Femur (tissue), 1 donor: ENCODE measurements at regions not wholly inside any gene's neighbourhood (a gene's known extent, or its start where the extent isn't known, plus 50 kb on each side); places are given as distances from the start of the nearest gene placed in this dataset.
A peak's percentile ranks its signal among the peaks of the same experiment; 100 is the strongest.

Source experiments
- DNase-seq: peaks from one replicate; pipeline ENCODE4 v3.0.0-alpha.2; 2017

DNA sequence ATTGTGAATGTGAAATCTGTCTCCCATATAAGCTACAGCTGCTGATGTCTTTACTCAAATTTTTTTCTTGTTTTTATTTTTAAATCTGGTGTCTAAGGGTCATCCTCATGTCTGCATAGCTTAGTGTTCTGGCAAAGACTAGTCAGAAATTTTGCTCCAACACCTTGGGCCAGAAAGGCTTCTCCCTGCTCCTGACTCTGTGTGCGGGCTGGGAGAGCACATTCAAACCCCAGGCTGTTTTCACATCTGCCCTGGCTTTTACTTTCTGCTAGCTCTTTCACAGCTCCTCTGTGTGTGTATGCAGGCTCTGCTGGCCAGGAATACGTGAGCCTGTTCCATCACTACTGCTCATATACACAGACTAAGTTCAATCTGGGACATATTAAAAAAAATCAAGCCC, 102.9 kb upstream of the RIOK3 start:
- peak; percentile 54 for DNase-seq

- DNase-seq: no peak
These were observed 101.6 kb upstream of the RIOK3 start for GRCh38 chr18:23351521-23351920.

GRCh38 chr18:23352042-23352441, 101.0 kb upstream of the RIOK3 start:
- no peak for DNase-seq

- no peak for DNase-seq
These were observed 99.6 kb upstream of the RIOK3 start for GRCh38 chr18:23353459-23353858.

GRCh38 chr18:23354625-23355024, 98.5 kb upstream of the RIOK3 start:
- no peak for DNase-seq

GRCh38 chr18:23355206-23355605, 97.9 kb upstream of the RIOK3 start:
- DNase-seq: no peak

DNA sequence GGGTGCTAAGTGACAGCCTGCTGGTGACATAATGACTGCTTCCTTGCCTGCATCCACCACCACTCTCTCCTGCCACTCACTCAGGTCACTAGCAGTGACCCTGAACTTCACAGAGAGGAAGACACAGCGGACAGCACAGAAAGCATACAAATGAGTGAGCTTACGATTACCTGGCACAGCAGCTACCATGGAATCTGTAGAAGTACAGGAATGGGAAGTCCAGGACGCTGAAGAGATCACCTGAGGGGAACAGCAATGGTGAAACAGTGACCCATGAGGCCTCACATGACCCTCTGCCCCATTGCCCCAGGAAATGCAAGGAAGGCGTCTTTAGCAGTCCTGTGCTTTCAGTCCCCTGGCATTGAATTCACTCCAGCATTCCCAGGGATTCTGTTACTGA, 96.7 kb upstream of the RIOK3 start:
- DNase-seq: no peak

DNA sequence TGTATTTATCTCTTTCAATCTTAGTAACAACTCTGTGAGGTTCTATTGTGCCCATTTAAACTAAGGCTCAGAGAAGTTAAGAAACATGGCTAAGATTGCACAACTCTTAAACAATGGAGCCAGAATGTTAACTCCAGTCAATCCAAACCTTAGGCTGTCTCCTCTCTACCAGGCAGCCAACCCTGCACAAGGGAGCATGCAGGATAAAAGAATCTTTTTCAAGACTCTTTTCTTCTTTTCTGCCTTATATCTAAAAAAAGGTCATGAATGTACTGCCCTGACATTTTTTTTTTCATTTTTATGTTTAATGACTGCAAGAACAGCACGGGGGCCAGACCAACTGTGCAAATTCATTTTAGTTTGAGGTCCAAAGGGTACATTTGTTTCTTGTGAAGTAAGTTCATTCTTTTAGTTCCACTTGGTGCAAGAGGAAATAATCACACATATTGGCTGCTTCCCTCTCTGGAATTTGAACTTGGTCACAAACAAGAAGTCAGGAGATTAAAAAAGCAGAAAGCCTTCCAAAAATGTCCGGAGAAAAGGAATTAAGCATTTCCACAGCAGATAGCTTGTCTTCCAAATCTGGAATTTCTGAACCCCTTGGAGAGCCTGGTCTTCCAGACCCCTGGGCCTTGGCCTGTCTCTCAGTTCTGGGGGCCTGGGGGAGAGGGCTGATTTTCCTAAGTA, 96.0 kb upstream of the RIOK3 start:
- DNase-seq: peak; percentile 45

DNA sequence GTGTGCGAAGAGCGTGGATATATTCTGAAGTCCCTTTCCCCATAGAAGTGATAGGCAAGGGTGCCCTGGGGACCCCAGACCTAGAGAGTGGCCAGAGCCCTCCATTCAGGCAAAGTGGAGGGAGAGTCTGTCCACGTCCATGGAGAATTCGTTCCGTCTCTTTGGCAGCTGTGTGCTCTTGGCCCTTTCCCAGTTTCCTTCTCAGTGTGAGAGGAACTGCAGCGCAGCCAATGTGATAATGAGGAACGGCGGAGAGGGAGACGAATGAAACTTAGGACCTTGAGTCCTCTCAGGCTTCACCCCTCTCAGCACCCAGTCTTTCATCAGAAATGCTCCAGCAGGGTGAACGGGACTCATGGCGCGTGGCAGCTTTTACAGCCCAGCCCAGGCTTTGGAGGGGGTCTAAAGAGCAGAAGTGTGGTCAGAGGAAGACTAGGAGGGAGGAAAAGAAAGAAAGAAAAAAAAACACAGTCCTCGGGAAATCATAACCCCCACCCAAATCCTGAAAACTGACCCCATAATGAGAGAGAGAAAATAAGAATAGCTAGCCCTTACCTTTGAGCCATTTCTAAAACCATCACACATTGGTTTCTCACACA, 95.0 kb upstream of the RIOK3 start:
- DNase-seq: peak; percentile 79

GRCh38 chr18:23359421-23359820, 93.7 kb upstream of the RIOK3 start:
- DNase-seq: no peak

- no peak for DNase-seq
These were observed 89.1 kb upstream of the RIOK3 start for GRCh38 chr18:23363865-23364570.

- no peak for DNase-seq
These were observed 87.5 kb upstream of the RIOK3 start for GRCh38 chr18:23365602-23366001.

DNA sequence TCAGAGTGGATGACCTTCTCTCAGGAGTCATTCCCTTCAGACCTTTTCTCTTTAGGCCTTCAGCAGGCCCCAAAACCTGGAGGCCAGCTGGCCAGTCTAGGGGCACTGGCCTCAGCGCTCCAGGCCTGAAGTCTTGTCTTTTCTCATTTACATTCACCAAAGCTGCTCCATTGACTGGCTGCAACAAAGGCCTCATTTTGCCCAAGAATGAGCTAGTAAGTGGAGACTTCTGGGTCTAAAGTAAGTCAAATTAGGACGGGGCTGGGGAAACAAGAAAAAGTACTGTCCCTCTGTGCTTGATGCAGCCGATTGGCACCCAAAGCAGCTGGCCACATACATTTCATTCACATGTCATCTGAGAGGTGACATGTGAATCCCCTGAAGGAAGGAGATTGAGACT, 83.8 kb upstream of the RIOK3 start:
- DNase-seq: no peak

- DNase-seq: no peak
These were observed 79.5 kb upstream of the RIOK3 start for GRCh38 chr18:23373570-23373969.

DNA sequence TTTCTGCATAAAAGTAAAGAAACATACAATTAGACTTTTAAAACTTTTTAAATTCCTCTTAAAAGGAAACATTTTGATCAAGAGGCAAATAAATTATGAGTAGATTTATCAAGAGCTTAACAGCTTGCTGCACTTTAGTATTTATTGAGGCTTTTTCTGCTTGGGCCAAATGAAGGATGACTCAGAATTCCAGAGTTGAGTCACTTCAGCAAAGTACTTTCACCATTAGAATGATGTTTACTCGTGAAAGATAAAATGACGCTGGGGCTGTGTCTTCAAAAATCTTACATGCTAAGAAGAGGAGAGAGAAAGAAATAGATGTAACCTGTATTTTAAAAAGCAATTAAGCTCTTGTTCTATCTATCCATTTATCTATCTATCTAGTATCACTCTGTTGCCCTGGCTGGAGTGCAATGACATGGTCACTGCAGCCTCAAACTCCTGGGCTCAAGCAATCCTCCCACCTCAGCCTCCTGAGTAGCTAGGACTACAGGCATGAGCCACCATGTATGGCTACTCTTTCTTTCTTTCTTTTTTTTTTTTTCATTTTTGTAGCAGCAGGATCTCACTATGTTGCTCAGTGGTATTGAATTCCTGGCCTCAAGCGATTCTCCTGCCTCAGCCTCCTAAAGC, 75.3 kb upstream of the RIOK3 start:
- no peak for DNase-seq

GRCh38 chr18:23378302-23378686, 74.8 kb upstream of the RIOK3 start:
- no peak for DNase-seq

GRCh38 chr18:23380001-23380550, 73.0 kb upstream of the RIOK3 start:
- DNase-seq: no peak

DNA sequence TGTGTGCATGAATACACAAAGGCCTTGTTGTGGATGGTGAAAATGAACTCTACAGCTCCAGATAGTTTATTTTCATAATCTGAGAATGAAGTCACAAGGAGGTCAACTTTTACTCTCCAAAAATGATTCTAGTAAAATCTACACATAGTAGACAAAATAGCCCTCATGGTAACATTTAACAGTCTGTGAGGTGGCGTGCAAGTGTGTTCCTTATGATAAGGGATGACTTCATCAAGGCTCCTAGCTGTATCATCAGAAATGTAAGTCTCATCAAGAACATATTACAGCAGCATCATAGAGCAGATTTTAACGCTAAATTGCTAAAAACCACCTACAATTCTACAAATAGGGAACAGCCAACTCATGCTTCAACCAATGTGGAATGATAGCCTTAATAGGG, 72.3 kb upstream of the RIOK3 start:
- DNase-seq: no peak

DNA sequence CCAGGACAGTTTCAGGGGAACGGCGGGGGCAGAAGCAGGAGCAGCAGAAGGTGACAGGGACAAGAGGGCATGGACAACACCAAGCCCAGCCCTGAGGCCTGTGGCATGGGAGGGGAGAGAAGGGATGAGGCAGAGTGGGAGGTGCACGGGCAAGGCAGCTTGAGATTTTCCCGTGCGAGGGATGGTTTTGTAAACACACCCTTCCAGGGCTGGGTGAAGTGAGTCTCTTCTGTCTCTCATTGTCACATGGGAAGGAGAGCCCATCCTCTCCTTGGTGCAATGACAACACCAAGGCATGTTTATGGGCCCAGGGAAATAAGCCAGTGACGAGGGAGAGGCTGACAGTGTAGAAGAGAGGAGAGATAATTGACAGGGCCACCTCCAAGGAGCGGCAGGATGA, 69.6 kb upstream of the RIOK3 start:
- no peak for DNase-seq

DNA sequence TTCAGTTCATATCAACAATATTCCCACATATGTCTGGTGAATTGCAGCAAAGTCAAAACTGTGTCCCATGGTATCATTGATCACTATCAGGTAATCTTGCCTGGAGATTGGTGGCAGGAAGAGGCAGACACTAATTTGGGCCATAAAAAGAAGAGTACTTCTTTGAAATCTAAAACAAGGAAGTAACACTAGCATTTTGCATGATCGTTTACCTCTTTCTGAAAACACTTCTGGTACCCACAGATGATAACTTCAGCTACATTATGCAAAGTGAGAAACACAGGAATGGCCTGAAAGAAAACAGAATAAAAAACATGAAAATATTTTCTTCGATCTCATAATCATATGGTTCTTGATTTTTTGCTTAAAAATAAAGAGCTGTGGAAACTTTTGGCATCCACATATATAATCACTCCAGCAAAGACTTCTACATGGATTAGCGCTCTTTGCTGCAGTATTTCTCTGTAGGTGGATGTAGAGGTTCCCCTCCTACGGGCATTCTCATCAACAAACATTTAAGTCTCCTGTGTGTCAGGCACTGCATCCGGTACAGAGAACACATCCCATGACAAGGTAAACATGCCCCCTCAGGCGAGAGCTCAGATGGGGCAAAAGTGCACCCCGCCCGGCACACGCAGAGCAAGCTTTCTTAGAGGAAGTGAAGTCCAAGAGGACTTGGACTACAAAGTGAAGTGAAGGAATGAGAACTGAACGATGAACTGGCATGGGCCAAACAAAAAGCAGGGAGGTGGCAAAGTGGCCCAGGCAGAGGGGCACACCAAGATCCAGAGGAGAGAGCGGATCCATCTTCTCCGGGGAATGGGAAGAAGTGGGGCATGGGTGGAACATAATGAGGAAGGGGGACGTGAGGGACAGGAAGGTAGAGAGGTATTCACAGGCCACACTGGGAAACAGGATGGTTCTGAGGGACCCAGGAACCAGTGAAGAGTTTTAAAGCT, 68.0 kb upstream of the RIOK3 start:
- DNase-seq: no peak

- DNase-seq: no peak
These were observed 66.8 kb upstream of the RIOK3 start for GRCh38 chr18:23386317-23386716.

GRCh38 chr18:23387265-23387664, 65.8 kb upstream of the RIOK3 start:
- DNase-seq: no peak
